NCI-H1048 (cell line): ENCODE measurements at regions not wholly inside any gene's neighbourhood (a gene's known extent, or its start where the extent isn't known, plus 50 kb on each side); places are given as distances from the start of the nearest gene placed in this dataset.

ENCODE experiments used
- DNase-seq: peaks from one replicate; lab custom pipeline; 2025; lab: John Stamatoyannopoulos, UW

- no peak for DNase-seq
These were observed 436.9 kb downstream of the GUCY1A2 start for GRCh38 chr11:106581399-106581798.

DNA sequence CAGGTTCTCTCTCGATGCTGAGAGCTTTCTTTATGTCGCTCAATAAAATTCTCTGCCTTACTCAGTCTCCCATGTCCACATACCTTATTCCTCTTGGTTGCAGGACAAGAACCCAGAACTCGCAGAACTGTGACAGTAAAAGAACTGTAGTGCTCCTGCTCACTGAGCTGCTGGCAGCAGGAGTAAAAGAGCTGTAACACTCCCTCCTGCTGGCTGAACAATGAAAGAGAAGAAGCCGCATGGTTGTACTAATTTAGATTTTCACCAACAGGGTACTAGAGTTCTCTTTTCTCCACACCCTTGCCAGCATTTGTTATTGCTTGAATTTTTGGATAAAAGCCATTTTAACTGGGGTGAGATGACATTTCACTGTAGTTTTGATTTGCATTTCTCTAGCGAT lies 433.2 kb downstream of the GUCY1A2 start:
- DNase-seq, result no peak

- DNase-seq, result no peak
These were observed 423.4 kb downstream of the GUCY1A2 start for GRCh38 chr11:106594751-106595351.

- DNase-seq, result peak; percentile 34
These were observed 416.5 kb downstream of the GUCY1A2 start for GRCh38 chr11:106601684-106602297.

- no peak for DNase-seq
These were observed 409.6 kb downstream of the GUCY1A2 start for GRCh38 chr11:106608677-106609076.

- DNase-seq, result no peak
These were observed 404.0 kb downstream of the GUCY1A2 start for GRCh38 chr11:106614262-106614661.

DNA sequence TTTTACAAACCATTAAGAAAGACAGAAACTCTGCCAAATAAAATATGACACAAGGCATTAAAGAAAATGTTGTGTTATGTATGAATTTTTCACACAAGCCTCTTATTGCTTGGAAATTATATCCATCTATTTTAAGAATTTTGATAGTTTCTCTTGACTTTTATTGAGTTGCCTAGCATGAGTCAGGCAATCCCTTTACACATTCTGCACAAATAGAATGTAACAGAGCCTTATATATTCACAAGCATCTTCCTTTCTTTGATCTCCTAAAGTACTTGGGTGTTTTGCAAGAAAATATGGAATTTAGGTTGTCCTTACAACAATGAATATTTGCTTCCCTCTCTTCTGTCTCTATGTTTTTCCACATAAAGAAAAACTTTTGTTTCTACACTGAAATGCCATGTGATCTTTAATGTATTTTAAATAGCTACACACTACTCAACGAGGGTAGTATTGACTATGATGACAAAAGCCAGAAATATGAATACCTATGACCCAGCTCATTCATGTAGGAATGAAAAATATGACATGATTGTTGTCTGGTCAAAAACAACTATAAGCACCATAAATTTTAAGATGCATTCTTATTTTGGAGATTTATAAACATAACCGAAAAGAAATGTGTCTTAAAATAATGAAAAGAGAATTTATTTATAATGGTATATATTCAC lies 398.8 kb downstream of the GUCY1A2 start:
- no peak for DNase-seq

GRCh38 chr11:106621484-106621883 lies 396.8 kb downstream of the GUCY1A2 start:
- DNase-seq, result no peak
